Testis (tissue), 2 donors: ENCODE measurements at regions not wholly inside any gene's neighbourhood (a gene's known extent, or its start where the extent isn't known, plus 50 kb on each side); places are given as distances from the start of the nearest gene placed in this dataset.
"Not testable (repeated sequence)": the region's sequence is repeated elsewhere in the genome, so short reads cannot be mapped to it uniquely, and the experiment has no call there.

Experiments used
- DNase-seq: peaks from one replicate; pipeline ENCODE4 v3.0.0-alpha.2; 2019
- H3K27ac ChIP-seq, 2 donors: fragments of 200-600 bp; sonication (generic); one replicate each; pipeline ENCODE4 v1.5.1; 2019
- H3K27me3 ChIP-seq: fragments of 200-600 bp; sonication (generic); one replicate; pipeline ENCODE4 v1.5.1; 2019
- H3K36me3 ChIP-seq: fragments of 200-600 bp; sonication (generic); one replicate; pipeline ENCODE4 v1.5.1; 2017; ENCODE audit warnings: low read depth; ENCODE audit errors: missing control alignments
- H3K4me1 ChIP-seq: fragments of 200-600 bp; sonication (generic); one replicate; pipeline ENCODE4 v1.5.1; 2019
- H3K4me3 ChIP-seq, 2 donors: fragments of 200-600 bp; sonication (generic); one replicate each; pipeline ENCODE4 v1.5.1; 2017 to 2019
- H3K9me3 ChIP-seq: fragments of 200-600 bp; sonication (generic); one replicate; pipeline ENCODE4 v1.5.1; 2017
- CTCF ChIP-seq, 3 experiments: fragments of 450-650 bp in 2 of 3; fragments of 200-600 bp in 1 of 3; sonication (generic) in 1 of 3; IDR thresholded peaks; one replicate each; pipeline ENCODE4 v1.5.1; 2016 to 2019; ENCODE audit warnings: antibody characterized with exemption in 3 of 3, mild to moderate bottlenecking in 2 of 3, moderate library complexity in 1 of 3
- POLR2A ChIP-seq: fragments of 450-650 bp; IDR thresholded peaks from one replicate; pipeline ENCODE4 v1.6.1; 2017; ENCODE audit warnings: antibody characterized with exemption, mild to moderate bottlenecking, moderate library complexity
- WGBS, 2 donors: methylation state at CpG; one replicate each; pipeline ENCODE4 v1.1.5; 2018; 5-methylcytosine and 5-hydroxymethylcytosine counted together
- intact Hi-C: fragments of 100-400 bp; cut with DNase I; formaldehyde crosslinking; loops from one replicate; pipeline ENCODE4 v1.15.1; 2023; ENCODE audit warnings: low total_unique reads

DNA sequence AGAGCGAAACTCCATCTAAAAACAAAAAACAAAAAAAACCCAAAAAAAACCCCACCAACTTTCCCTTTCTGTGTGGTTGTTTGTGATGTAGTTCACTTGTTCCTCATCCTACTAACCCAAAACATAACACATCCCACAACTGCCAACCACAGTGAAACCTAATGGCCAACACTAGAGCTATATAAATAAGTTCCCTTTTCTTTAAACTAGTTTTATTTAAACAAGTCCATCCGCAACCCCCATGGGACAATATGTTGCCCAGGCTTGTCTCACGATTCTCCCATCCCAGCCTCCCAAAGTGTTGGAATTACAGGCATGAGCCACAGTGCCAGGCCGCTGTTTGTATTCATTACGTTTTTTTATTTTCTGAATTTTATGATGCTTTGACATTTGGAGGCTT is 71.2 kb upstream of the ADGRE5 start:
- no peaks in the 10 kb centered on the region for H3K9me3 ChIP-seq
- H3K4me1 ChIP-seq = no peaks in the 10 kb centered on the region
- H3K4me3 ChIP-seq = no peak overlapping the region
- WGBS, 2 donors = 81 to 83% methylated on average over 5 of the region's 5 CpGs
- DNase-seq = no peak
- no peaks in the 10 kb centered on the region for H3K27me3 ChIP-seq
- TF ChIP-seq POLR2A = no peak
- no peak for TF ChIP-seq CTCF (IDR thresholded peaks at IDR 0.05)
- H3K27ac ChIP-seq = no peak overlapping the region
- no peaks in the 10 kb centered on the region for H3K36me3 ChIP-seq
- intact Hi-C loops = no loop called here

GRCh38 chr19:14305706-14306105 is 75.5 kb upstream of the ADGRE5 start:
- no peak for TF ChIP-seq CTCF (IDR thresholded peaks at IDR 0.05)
- no peak for TF ChIP-seq POLR2A
- intact Hi-C loops = no loop called here
- 59 to 63% methylated on average over 6 of the region's 6 CpGs for WGBS, 2 donors

DNA sequence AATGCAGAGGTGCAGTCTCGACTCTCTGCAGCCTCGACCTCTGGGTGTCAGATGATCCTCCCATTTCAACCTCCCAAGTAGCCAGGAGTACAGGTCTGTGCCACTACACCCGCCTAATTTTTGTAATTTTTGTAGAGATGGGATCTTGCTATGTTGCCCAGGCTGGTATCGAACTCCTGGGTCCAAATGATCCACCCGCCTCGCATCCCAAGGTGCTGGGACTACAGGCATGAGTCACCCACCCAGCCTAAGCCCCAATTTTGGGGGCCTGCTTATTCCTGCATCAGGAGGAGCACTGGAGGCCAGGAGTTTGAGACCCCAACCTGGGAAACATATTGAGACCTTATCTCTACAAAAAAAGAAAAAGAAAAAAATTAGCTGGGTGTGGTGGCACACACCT is 80.1 kb upstream of the ADGRE5 start:
- no peaks in the 10 kb centered on the region for H3K36me3 ChIP-seq
- H3K9me3 ChIP-seq = no peaks in the 10 kb centered on the region
- H3K27ac ChIP-seq = no peak overlapping the region
- H3K27me3 ChIP-seq = no peaks in the 10 kb centered on the region
- no peak overlapping the region for H3K4me3 ChIP-seq
- intact Hi-C loops = no loop called here
- WGBS, 2 donors = 86 to 93% methylated on average over 6 of the region's 6 CpGs
- DNase-seq = no peak
- no peak for TF ChIP-seq POLR2A
- TF ChIP-seq CTCF (IDR thresholded peaks at IDR 0.05) = no peak
- H3K4me1 ChIP-seq = no peaks in the 10 kb centered on the region

More at GRCh38 chr19:14305706-14306105, 75.5 kb upstream of the ADGRE5 start:
- Histone ChIP-seq H3K4me1 (no peaks in the 10 kb centered on the region), H3K4me3 (no peak overlapping the region), H3K36me3 (no peaks in the 10 kb centered on the region), H3K9me3 (no peaks in the 10 kb centered on the region), H3K27ac (no peak overlapping the region), H3K27me3 (no peaks in the 10 kb centered on the region)
- DNase-seq = no peak

DNA sequence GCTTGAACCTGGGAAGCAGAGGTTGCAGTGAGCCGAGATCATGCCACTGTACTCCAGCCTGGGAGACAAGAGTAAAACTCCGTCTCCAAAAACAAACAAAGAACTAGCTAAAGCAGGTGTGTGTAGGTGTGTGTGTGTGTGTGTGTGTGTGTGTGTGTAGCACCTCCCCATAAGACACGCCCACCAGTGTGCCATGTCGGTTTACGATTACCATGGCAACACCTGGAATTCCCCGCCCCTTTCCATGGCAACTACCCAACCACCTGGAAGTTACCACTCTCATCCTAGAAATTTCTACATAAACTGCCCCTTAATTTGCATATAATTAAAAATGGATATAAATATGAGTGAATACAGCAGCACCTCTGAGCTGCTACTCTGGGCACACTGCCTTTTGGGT is 80.9 kb upstream of the ADGRE5 start:
- no peaks in the 10 kb centered on the region for H3K27me3 ChIP-seq
- no peaks in the 10 kb centered on the region for H3K9me3 ChIP-seq
- no peak for DNase-seq
- 74 to 85% methylated on average over 6 of the region's 6 CpGs for WGBS, 2 donors
- no peak overlapping the region for H3K27ac ChIP-seq
- H3K4me1 ChIP-seq = no peaks in the 10 kb centered on the region
- intact Hi-C loops = no loop called here
- no peaks in the 10 kb centered on the region for H3K36me3 ChIP-seq
- H3K4me3 ChIP-seq = no peak overlapping the region
- TF ChIP-seq CTCF (IDR thresholded peaks at IDR 0.05) (no peak), POLR2A (no peak)

GRCh38 chr19:14299224-14299827 is 81.9 kb upstream of the ADGRE5 start:
- H3K27me3 ChIP-seq = not testable (repeated sequence)

GRCh38 chr19:14297883-14298576 is 83.2 kb upstream of the ADGRE5 start:
- H3K36me3 ChIP-seq, DNase-seq, H3K4me1 ChIP-seq, H3K9me3 ChIP-seq, H3K27me3 ChIP-seq, H3K27ac ChIP-seq, intact Hi-C loops, H3K4me3 ChIP-seq: not testable (repeated sequence)
- 46 to 52% methylated on average over 14 of the region's 14 CpGs for WGBS, 2 donors

More at GRCh38 chr19:14299224-14299827, 81.9 kb upstream of the ADGRE5 start:
- intact Hi-C loops, H3K9me3 ChIP-seq, H3K27ac ChIP-seq, DNase-seq, H3K4me3 ChIP-seq, H3K36me3 ChIP-seq, H3K4me1 ChIP-seq: not testable (repeated sequence)
- 95 to 97% methylated on average over 10 to 13 of the region's 13 CpGs for WGBS, 2 donors

DNA sequence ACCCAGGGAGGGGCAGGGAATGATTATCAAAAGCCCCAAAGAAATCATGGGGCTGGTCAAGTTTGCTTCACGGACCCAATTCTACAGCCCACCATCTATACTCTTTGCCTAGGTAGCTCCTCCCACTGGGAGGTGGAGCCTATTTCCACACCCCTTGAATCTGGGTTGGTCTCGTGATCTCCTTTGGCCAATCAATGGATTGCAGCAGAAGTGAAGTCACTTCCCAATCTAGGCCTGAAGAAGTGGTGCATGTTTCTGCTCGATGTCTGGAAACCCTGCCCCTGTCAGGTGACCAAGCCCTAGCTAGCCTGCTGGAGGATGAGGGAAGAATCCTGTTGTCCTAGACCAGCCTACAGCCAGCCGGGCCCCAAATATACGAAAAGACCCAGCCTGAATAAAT is 86.3 kb upstream of the ADGRE5 start:
- peak; percentile 61 for DNase-seq
- H3K27me3 ChIP-seq, H3K27ac ChIP-seq, H3K36me3 ChIP-seq, H3K4me1 ChIP-seq, H3K9me3 ChIP-seq, intact Hi-C loops: not testable (repeated sequence)
- peak overlapping the region; percentile 1 to 29 for H3K4me3 ChIP-seq
- WGBS, 2 donors = 60 to 64% methylated on average over 4 to 5 of the region's 5 CpGs

DNA sequence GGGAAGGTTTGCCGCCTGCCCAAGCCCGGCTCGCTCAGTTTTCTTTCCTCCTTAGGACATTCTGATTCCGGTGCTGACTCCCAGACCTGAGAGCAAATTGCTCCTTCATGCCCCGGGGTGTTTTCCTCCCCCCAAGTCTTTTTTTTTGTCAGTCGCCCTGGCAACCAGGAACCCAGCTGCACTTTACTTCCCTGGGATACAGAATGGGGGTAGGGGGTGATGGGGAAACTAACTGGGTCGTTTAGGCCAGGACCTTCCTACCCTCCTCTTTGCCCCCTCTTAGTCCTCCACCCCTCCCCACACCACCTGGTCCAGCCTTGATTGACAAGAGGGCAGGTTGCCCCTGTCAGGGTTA is 87.5 kb upstream of the ADGRE5 start:
- H3K27me3 ChIP-seq, DNase-seq, H3K36me3 ChIP-seq, H3K9me3 ChIP-seq, intact Hi-C loops, H3K27ac ChIP-seq, H3K4me3 ChIP-seq, H3K4me1 ChIP-seq: not testable (repeated sequence)
- 20 to 35% methylated on average over 4 to 7 of the region's 7 CpGs for WGBS, 2 donors
